Stimulated activated CD8-positive, alpha-beta memory T cell treated with anti-CD3 and anti-CD28 coated beads, Interleukin-12 subunit alpha, Interleukin-12 subunit beta, amount 100 ng/mL, for 4 hours (primary cell): ENCODE measurements at regions not wholly inside any gene's neighbourhood (a gene's known extent, or its start where the extent isn't known, plus 50 kb on each side); places are given as distances from the start of the nearest gene placed in this dataset.

Source experiments
- DNase-seq: peaks from one replicate; pipeline ENCODE4 v3.0.0-alpha.2; 2020; ENCODE audit warnings: low read depth

GRCh38 chr4:114538012-114538617 is 60.5 kb upstream of the UGT8 start:
- DNase-seq, result no peak

DNA sequence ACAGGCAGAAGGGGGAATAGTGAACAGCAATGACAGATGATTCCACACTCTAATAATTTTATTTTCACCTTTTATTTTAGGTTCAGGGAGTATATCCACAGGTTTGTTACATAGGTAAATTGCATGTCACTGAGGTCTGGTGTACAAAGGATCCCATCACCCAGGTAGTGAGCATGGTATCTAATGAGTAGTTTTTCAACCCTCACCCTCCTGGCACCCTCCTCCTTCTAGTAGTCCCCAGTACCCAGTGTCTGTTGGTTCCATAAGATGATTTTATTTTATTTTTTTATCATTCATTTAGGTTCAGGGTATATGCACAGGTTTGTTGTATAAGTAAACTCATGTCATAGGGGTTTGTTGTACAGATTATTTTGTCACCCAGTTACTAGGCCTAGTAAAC is 58.6 kb upstream of the UGT8 start:
- no peak for DNase-seq

DNA sequence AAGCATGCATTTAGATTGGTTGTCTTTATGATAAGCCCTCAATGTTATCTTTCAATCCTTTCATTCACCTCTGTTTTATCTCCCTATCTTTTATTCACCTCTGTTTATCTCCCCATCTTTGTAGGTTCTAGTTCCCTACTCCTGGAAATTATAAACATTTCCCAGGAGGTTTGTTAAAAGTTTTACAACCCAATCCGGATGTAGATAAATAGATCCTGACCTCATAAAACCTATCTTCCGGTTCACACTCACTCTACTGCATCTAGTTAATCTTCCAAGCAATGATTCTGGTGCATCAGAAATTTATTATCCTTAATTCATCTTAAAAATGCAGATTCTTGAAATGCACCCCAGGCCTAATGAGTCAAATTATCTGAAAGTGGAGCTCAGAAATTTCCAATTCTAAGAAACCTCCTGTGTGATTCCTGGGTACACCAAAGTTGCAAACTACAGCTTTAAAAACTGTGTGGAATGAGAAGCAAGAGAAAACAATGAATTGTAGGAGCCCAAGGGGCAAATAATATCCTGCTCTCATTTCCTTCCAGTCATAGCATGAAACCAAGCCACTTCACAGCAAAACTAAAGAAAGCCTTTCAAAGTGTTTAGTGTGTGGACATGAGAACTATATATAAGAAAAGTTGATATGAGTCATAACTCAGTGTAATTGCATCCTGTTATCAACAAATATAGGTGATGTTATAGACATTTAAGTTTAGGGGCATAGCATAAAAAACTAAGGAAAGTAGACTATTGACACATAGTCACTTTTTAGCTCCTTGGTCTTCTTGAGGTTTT is 51.1 kb upstream of the UGT8 start:
- no peak for DNase-seq
